LNCAP (cell line): ENCODE measurements at regions not wholly inside any gene's neighbourhood (a gene's known extent, or its start where the extent isn't known, plus 50 kb on each side); places are given as distances from the start of the nearest gene placed in this dataset.
A peak's percentile ranks its signal among the peaks of the same experiment; 100 is the strongest.

ENCODE experiments used
- CTCF ChIP-seq: fragments of 450-650 bp; IDR thresholded peaks from 2 replicates; pipeline ENCODE4 v1.5.1; 2017; ENCODE audit warnings: mild to moderate bottlenecking

- TF ChIP-seq CTCF = no peak
Observed at GRCh38 chr3:59235634-59236012, 185.8 kb upstream of the CFAP20DC start.

- TF ChIP-seq CTCF = no peak
Observed at GRCh38 chr3:59234884-59235633, 185.2 kb upstream of the CFAP20DC start.

GRCh38 chr3:59213860-59214259, 164.0 kb upstream of the CFAP20DC start:
- no peak for TF ChIP-seq CTCF

- TF ChIP-seq CTCF = peak; percentile 80
Observed at GRCh38 chr3:59212128-59212779, 162.4 kb upstream of the CFAP20DC start.

GRCh38 chr3:59210260-59210659, 160.4 kb upstream of the CFAP20DC start:
- no peak for TF ChIP-seq CTCF

GRCh38 chr3:59192473-59192872, 142.6 kb upstream of the CFAP20DC start:
- no peak for TF ChIP-seq CTCF

GRCh38 chr3:59191651-59192050, 141.8 kb upstream of the CFAP20DC start:
- no peak for TF ChIP-seq CTCF
